HPDE6-E6E7 (cell line): ENCODE measurements at regions not wholly inside any gene's neighbourhood (a gene's known extent, or its start where the extent isn't known, plus 50 kb on each side); places are given as distances from the start of the nearest gene placed in this dataset.

ENCODE experiments used
- DNase-seq: peaks from one replicate; pipeline ENCODE4 v3.0.0; 2011; ENCODE audit warnings: missing footprints; ENCODE audit errors: extremely low spot score

DNA sequence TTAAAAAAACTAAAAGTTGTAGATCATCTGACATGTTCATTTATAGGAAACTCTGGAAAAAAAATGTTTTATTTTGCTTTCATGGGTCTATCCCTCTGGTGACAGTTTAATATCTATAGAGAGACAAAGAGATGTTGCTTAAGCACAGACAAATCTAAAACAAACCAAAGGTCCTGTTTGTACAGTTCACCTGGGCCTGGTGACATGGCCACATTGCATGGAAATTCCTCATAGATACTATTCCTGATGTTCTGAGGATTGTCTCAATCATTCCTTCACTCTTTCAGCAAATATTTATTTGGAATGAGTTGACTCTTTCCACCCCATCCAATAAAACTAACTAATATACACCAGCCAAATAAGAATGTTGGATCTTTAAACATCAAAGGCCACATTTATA, 259.1 kb upstream of the NOCT start:
- no peak for DNase-seq

DNA sequence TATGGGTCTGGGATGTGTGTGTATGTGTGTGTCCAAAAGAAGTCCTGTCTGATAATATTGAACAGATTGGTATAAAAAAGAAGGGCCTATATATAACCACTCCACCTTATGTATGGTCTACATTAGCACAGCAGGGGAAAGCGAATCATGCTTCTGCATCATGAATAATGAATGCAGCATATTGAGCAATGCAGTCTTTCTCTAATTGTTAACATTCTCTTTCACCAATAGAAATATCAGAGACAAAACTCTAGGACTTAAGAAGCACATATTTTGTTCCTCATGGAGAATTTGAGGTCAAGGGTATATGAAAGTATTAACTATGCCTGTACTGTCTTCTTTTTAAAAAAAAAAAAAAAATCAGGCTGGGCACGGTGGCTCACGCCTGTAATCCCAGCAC, 264.3 kb upstream of the NOCT start:
- DNase-seq, result no peak

DNA sequence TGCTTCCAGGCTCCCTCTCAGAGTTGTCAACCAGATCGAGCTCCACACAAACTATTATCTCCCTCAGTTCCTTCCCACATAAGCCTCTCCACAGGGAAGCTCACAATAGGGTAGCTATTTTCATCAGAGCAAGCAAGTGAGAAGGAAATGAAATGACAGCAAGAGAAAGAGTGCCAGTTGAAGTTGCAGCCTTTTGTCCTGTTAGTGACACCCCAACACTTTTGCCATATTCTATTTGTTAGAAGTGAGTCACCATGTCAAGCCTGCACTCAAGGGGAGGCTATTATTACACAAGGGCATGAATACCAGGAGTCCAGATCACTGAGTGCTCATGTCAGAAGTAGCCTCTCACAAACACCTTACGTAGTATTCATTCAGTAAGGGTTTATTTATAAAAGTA, 266.3 kb upstream of the NOCT start:
- no peak for DNase-seq

DNA sequence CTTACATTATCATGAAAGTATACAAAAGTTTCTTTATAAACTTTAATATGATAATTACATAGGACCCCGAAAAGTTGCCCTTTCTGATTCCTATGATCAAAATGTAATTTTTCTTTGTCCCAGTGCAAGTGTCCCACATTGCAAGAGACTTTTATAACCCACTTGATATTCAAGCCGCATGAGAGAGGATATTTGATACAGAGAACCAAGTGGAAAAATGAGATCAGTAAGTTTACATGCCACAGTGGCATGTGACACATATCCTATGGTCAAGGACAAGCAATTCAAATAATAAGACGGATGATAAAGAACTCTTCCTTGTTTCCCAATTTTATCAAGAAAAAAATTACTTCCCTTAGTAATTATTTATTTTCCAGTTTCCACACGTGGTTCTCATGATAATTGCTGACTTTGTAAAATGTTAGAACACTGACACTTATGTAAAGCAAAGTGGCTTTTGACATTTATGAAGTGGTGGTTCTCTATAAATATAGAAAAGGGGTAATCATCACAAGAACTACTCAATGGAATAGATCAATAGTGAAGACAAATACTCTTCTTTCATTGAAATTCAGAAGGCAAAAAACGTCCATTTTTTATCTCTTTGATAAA, 273.7 kb upstream of the NOCT start:
- no peak for DNase-seq

DNA sequence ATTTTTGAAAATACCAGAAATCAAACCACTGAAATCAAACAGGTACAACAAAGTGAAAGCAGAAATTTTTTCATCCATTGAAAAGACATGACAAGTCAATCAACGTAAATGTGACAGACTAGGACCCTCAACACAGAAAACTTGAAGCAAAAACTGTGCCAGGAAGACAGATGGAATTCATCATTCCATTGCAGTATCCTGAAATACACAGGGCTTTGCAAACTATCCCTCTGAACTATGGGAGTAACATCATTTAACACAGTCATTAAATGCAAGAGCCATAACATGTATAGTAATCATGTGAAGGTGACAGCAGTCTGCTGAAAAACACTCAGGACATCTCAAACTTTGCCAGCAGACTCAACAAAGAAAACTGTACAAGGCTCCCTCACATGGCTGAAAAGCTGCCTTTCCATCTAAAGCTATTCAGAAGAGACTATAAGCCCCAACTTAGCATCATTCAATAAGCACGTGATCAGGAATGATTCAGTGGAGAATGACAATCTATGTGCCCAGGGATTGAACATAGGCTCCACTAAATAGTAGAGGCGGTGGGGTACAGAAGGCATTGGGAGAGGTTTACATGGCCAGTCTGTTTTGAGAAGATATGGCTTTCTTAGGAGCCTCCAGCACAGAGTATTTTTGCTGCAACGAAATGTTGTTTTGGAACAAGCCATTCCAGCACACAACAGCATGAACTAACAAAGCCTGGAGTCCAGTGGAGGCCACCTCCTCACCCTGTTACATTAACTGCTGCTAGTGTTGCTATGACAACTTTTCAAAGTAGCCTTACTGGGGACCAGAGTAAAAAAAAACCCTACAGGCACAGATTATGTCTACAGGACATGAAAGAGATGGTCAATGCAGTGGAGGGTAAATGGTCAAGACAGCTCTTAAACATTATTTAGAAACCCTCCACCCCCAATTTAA, 274.5 kb upstream of the NOCT start:
- DNase-seq, result no peak

DNA sequence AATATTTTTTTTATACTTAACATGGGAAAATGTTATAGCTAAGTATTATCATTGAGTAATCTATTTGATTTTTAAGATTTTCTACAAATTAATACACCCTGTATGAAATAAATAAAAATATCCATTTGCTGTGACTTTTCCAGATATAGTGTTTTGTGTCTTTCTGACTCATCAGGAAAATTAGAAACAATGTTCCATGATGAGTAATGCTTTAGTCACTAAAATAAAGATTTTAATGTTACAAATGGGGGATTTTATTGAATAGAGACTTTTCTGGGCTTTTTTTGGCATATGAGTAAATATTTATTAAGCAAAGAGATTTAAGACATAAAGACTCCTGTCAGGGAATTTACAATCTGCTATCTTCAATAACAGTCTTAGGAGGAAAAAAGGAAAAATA, 279.2 kb upstream of the NOCT start:
- DNase-seq, result peak; percentile 13

DNA sequence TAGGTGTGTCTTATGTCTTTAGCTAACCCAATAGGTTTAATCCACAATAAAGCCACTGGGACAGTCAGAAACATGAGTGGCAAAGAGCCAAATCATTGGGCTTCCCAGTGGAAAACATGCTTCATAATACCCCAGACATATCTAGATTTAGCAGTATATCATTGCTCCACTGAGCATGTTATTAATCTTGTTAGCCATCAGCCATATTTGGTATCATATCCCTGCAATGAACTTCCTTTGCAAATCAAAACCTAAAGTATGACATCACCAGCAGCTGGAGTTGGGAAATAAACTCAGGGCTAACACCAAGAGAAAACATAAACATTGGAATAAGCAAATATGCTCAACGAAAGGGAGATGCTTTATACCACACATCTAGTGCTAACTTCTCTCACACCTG, 280.8 kb upstream of the NOCT start:
- DNase-seq, result no peak

DNA sequence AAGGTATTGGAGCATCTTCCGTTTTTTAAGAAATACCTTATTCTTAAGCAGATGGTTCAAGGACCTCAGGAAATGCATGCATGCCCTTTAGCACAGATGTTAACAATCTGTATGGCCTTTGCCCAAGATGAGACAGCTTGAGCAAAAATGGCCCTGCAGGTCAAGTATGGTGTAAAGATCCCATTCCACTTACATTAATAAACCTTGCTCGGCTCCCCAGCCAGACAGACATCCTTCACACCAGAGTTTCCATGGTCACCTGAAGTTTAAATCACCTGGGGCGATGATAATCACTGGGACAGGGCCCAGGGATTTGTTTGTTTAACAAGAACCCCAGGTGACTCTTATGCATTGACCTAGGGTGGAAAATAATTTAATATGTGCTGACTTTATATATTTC, 287.0 kb upstream of the NOCT start:
- no peak for DNase-seq

DNA sequence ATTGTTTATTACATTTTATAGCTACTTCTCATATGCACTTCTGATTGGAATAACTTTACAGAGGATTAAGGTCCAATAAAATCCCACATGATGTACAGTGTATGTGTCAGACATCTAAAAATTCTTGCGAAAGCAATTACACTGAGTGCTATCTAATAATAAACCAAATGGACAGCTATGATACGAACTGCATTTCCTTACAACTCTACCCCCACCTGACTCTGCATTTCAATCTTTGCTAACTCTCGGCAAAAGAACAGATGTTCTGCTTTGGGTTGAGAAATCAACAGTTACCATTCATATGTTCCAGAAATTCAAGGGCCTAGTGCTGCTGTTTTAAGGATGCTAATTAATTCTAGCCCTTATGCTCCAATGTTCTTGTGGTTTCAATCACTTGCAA, 287.9 kb upstream of the NOCT start:
- DNase-seq, result no peak

DNA sequence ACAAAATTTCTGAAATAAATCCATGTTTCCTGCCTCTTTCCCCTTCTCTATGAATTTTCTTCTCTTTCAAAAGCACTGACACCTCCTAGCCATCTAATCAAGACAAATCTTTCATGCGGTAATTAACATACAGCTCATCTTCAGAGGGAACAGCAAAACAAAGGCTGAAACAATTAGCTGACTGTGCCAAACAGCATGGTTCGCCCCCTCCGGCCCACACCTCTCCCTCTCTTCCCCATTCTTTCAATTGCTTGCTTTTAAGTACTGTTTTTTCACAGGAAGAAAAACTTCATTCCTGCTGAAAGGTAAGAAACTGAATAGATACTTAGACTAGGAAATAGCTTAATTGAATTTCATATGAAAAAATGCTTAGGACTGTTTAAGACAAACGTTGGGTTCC, 291.1 kb upstream of the NOCT start:
- DNase-seq, result no peak

DNA sequence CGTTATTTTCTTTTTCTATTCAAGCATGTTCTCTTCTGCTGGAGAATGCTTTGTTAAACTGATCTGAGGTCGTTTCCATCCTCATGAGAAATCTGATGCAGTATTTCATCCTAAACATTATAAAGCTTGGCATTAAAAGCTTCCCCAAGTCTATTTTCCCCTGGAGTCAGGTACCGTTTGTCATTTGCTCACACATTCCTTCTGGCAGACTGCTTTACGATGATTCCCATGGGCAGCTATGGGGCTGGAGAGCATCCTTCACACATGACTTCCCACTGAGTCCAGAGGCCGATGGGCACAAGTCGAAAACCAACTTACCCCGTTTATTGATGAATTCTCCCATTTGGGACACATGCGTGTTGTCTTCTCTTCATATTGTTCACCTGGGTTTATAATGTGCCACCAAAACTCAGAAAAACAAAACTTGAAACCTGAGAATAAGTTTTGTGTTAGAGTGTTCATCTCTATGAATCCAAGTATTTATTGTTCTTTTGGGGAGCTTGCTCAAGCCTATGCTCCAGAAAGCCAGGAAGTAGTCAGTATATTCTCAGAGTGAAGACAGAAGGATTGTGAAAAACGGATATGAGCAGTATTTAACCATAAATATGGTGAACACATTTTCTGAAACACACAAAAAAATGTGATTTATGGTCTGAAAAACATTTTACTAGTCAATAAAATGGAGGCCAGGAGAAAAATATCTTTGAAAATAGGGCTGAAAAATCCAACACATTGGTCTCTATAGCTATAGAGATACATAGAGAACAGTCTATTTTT, 298.8 kb upstream of the NOCT start:
- no peak for DNase-seq

DNA sequence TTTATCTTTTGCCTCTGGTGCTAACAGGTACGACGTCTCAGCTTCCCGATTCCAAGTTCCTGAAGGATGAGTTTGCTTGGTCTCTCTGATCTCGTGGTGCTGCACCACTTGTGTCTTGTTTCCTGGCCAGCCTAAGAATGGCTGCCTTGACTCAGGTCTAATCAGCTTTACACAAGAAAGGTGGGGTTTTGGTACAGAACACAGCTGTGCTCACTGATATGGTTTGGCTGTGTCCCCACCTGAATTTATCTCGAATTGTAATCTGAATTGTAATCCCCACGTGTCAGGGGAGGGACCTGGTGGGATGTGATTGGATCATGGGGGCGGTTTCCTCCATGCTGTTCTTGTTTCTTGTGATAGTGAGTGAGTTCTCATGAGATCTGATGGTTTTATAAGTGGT, 305.3 kb upstream of the NOCT start:
- DNase-seq, result no peak

DNA sequence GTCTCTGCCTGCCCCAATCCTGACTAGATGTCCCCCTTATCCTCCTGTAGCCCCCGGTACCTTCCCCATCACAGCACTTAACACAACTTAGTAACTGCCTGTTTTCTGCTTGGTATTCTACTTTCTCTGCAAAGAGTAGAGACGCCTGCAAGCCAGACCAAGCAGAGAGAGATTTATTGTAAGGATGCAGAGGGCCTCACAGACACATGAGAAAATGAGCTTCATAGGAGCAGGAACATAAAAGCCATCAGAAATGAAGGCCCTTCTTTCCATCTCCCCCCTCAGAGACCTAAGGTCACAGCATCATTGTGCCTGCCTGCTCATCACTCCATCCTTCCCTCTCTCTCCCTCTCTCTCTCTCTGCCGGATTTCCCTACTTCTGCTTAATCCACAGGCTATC, 305.7 kb upstream of the NOCT start:
- no peak for DNase-seq

DNA sequence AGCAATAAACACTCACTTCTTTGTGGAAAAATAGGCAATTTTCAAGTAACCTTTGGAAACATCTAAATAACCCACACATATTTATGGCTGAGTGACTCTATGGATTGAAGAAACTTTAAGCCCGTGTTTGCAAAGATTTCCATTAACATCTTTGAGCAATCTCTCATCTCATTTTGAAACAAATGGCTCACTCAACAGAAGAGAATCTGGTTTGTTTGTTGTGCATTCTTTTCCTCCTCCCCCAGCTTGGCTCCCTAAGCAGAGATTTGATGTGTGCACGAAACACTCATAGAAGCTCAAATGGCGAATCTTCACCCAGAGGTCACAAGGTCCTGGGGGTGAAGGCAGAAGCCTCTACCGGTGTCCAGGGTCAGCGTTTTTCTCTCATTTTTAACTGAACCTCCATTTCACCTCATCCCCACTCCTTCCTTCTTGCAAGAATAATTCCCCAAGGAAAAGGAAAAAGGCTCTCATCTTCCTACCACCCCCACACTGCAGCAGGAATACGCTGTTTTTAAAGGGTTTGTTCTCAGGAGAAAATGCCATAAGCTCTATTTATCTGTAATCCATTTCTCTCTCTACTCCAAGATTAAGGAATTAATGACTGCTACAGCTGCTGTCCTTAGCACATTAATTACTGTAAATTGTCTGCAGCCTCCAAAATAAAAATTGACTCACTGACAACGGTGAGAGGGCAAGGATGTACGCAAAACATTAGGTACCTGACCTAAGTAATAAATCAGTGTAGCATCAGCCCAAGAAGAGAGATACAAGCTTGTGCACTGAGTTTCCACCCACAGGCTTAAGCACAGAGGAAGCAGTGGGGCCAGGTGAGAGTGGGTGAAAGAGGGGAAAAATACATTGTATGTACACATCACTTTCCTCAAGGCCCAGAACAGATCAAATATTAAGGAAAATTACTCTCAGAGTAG, 307.6 kb upstream of the NOCT start:
- no peak for DNase-seq

DNA sequence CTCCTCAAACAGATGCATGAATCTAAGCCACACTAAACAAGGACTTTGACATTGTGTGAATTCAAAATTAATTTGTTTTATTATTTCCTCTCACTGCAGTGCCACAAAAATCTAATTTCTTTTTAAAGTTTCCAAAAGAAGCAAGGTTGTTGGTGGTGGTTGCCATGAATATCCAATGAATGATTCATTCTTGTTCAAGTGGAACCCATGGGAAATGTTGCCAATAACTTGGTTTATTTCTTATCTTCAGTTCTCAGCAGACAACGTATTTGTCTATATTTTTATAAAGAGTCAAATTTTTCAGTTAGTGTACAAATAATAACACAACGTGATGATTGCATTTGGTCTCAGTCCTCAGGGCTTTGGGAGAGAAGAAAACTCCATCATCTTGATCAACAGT, 309.4 kb upstream of the NOCT start:
- no peak for DNase-seq

DNA sequence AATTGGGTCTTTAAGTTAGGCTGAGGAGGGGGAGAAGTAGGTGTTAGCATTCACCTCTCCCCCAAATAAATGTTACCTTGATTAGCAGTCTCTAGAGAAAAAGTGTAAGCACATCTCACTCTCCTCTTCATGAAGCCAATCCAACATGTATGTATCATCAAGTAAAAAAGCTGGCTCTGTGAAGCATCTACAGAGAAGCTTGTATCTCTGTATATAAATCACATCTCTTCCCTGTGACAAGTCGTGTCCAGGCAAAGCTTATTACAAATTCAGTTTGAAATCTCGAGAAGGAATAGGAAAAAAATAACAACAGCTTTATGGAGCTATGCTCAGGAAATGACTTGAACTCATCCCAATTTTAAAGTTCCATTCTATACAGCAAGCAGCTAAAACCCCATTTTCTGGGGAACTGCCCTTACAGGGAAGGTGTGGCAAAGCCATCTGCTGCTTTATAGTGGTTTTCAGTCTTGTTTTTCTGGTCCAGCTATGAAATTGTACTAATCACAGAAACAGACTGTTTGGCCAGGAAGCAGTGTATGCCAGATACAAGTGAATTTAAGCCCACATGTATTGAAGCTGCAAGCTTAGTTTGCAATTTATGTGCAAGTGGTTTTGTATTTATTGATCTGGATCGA, 313.3 kb upstream of the NOCT start:
- DNase-seq, result no peak

DNA sequence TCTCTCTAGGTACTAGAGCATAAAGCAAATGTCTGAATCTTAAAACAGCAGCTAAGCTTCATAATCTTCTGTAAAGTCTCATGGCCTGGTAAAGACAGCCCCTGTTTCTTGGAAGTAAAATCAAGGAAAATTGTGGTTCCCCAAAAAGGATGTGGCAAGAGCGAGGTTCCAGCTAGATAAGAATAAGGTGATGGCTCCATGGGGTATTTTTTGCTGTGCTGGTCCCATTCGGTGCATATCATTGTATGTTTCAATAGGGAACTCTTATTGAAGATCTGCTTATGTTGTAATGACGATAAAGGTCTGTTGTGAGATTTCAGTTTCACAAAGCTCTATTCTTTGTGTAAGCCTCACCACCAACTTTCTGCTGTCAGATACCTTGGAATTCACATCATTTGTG, 316.9 kb upstream of the NOCT start:
- DNase-seq, result no peak

DNA sequence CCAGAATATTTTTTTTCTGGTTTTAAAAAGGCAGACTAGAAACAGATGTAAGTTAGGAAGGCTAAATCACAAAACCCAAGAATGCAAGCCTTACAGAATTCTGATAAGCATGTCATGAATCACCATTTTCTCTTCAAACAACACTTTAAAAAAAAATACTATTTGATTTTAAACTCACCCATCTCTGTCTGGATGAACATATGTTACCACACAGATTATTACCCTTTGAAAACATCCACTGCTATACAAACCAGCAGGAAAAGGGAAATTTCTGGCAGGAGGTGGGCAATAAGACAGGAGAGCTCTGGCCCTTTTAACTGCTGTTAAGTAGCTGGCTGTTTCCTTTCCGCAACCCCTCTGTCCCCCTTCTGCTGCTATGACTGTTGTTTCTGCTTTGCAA, 317.7 kb upstream of the NOCT start:
- DNase-seq, result no peak

DNA sequence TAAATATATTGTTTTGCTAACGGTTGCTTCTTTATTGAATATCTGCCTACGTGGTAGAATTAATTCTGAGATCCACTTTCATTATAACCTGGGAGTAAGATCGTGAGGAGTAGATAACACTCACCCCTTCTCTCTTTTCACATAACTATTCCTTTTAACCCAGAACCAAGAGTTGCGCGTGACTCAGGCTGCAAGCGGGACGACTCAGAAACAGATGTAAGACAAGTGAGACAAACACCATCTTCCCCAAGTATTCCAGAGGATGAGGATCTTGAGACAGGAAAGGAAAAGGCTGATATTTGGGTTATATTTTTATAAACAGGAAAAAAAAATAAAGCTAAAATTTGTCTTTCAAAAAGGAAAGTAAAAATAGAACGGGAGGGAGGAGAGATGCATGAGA, 318.8 kb upstream of the NOCT start:
- DNase-seq, result no peak

DNA sequence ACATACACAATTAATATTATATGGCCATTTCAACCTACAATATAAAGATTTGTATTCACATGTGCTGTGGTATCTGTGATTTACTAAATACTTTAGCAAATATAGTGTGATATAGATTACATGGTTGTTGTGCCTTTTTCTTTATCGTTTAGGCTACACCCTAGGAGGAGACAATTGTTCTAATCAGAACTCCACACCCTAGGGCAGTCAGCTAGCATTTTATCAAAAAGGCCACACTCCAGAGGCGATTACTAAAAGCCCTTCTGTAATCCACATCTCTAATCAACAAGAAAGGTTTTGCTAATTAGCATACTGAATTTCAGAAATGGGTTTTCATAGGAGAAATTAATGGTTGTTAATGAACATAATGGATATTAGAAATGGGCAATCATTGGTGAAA, 319.5 kb upstream of the NOCT start:
- no peak for DNase-seq

DNA sequence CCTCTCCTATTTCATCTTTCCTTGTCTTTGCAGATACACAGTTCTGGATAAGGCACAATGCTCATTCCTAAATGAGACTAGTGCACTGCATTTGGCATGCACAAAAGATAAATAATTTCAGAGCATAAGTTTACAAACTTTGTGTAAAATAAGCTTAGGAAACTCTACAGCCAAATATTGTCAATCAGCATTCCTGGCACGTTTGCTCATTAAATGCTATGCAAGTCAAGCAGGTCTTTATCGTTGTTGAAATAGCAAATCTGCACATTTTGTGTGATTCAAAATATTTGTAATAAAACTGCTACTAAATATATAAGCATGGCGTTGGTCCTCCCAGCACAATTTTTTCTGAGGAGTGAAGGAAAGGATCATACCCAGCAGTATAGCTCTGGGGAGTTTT, 322.1 kb upstream of the NOCT start:
- no peak for DNase-seq
